IMR-90 (cell line): ENCODE measurements at regions not wholly inside any gene's neighbourhood (a gene's known extent, or its start where the extent isn't known, plus 50 kb on each side); places are given as distances from the start of the nearest gene placed in this dataset.

ENCODE experiments used
- ATAC-seq: fragments of 200-7000 bp; cut with Tn5 transposase; 2 replicates; pipeline ENCODE4 v1.9.1; 2020; ENCODE audit warnings: low read depth, mild to moderate bottlenecking, moderate library complexity
- BruUV-seq: library from RNA; stranded (reverse); fragments of 400-500 nt; replicated peaks from 2 replicates; lab custom pipeline; 2021; lab: Mats Ljungman, UMichigan
- CTCF ChIA-PET: fragments of 300-600 bp; formaldehyde crosslinking; extraction: SDS; loops from one replicate; lab custom pipeline; 2021; ENCODE audit warnings: antibody characterized with exemption; lab: Yijun Ruan, JAX
- POLR2A ChIA-PET: fragments of 300-600 bp; sonication (Branson Sonifier 250); formaldehyde crosslinking; loops from one replicate; lab custom pipeline; 2022; ENCODE audit warnings: antibody characterized with exemption; ENCODE audit not compliant: unreplicated experiment; lab: Charles Lee
- DNase-seq: peaks from one replicate; pipeline ENCODE4 v3.0.0; 2013
- H2AFZ ChIP-seq: replicated peaks from 2 replicates; pipeline ENCODE3; 2013; ENCODE audit warnings: low read length, mild to moderate bottlenecking; ENCODE audit not compliant: poor library complexity
- H2AK5ac ChIP-seq: 2 replicates; pipeline ENCODE4 v1.6.1; 2013; ENCODE audit warnings: low read depth, low read length, inconsistent platforms
- H2AK9ac ChIP-seq: replicated peaks from 2 replicates; pipeline ENCODE3; 2013; ENCODE audit warnings: mild to moderate bottlenecking, low read depth, low read length, moderate library complexity; ENCODE audit not compliant: poor library complexity
- H2BK120ac ChIP-seq: 2 replicates; pipeline ENCODE4 v1.6.1; 2013; ENCODE audit warnings: low read depth, low read length, inconsistent platforms
- H2BK15ac ChIP-seq: 3 replicates; pipeline ENCODE4 v1.6.1; 2013; ENCODE audit warnings: low read depth, low read length, inconsistent platforms
- H2BK20ac ChIP-seq: 2 replicates; pipeline ENCODE4 v1.6.1; 2013; ENCODE audit warnings: low read depth, mild to moderate bottlenecking, inconsistent platforms, low read length, moderate library complexity
- H2BK5ac ChIP-seq: 2 replicates; pipeline ENCODE4 v1.6.1; 2013; ENCODE audit warnings: mild to moderate bottlenecking, low read depth, low read length, inconsistent platforms; ENCODE audit not compliant: poor library complexity, severe bottlenecking
- H3K14ac ChIP-seq: replicated peaks from 2 replicates; pipeline ENCODE4 v1.6.1; 2013; ENCODE audit warnings: low read depth, low read length, inconsistent platforms
- H3K18ac ChIP-seq: 2 replicates; pipeline ENCODE4 v1.6.1; 2013; ENCODE audit warnings: low read depth, low read length, control low read depth
- H3K23ac ChIP-seq: 2 replicates; pipeline ENCODE4 v1.6.1; 2013; ENCODE audit warnings: low read depth, low read length, inconsistent platforms
- H3K27ac ChIP-seq: 2 replicates; pipeline ENCODE4 v1.5.1; 2013; ENCODE audit warnings: mild to moderate bottlenecking, control low read depth, low read length; ENCODE audit not compliant: insufficient read depth
- H3K27me3 ChIP-seq: 2 replicates; pipeline ENCODE4 v1.6.1; 2013; ENCODE audit warnings: low read length; ENCODE audit not compliant: control insufficient read depth, insufficient read depth
- H3K36me3 ChIP-seq: 2 replicates; pipeline ENCODE4 v1.6.1; 2013; ENCODE audit warnings: low read length, mixed read lengths; ENCODE audit not compliant: control insufficient read depth, insufficient read depth
- H3K4ac ChIP-seq: 2 replicates; pipeline ENCODE4 v1.6.1; 2013; ENCODE audit warnings: low read depth, low read length, inconsistent platforms
- H3K4me1 ChIP-seq: 2 replicates; pipeline ENCODE4 v1.6.1; 2013; ENCODE audit warnings: low read length, mixed read lengths; ENCODE audit not compliant: control insufficient read depth, insufficient read depth
- H3K4me2 ChIP-seq: 2 replicates; pipeline ENCODE4 v1.6.1; 2013; ENCODE audit warnings: low read depth, mild to moderate bottlenecking, control low read depth, low read length, moderate library complexity
- H3K4me3 ChIP-seq: 2 replicates; pipeline ENCODE4 v1.5.1; 2013; ENCODE audit warnings: low read depth, mild to moderate bottlenecking, control low read depth, low read length, moderate library complexity; ENCODE audit not compliant: insufficient read depth
- H3K56ac ChIP-seq: 2 replicates; pipeline ENCODE4 v1.6.1; 2013; ENCODE audit warnings: low read length, inconsistent platforms; ENCODE audit not compliant: insufficient read depth; ENCODE audit errors: extremely low read depth
- H3K79me1 ChIP-seq, 2 experiments: 2 replicates each; pipeline ENCODE4 v1.6.1; 2013; ENCODE audit warnings: low read length in 2 of 2, inconsistent platforms in 1 of 2, low read depth in 1 of 2
- H3K9ac ChIP-seq: 2 replicates; pipeline ENCODE4 v1.6.1; 2013; ENCODE audit warnings: low read depth, low read length, control low read depth
- H3K9me1 ChIP-seq: 2 replicates; pipeline ENCODE4 v1.6.1; 2013; ENCODE audit warnings: low read length, inconsistent platforms; ENCODE audit not compliant: insufficient read depth
- H3K9me3 ChIP-seq: 2 replicates; pipeline ENCODE4 v1.6.1; 2013; ENCODE audit warnings: low read length; ENCODE audit not compliant: control insufficient read depth, insufficient read depth
- H4K20me1 ChIP-seq: 2 replicates; pipeline ENCODE4 v1.6.1; 2013; ENCODE audit warnings: low read length, inconsistent platforms; ENCODE audit not compliant: insufficient read depth
- H4K5ac ChIP-seq: 2 replicates; pipeline ENCODE4 v1.6.1; 2013; ENCODE audit warnings: mild to moderate bottlenecking, low read depth, low read length, control low read depth
- H4K8ac ChIP-seq, 2 experiments: 2 replicates each; pipeline ENCODE4 v1.6.1; 2013; ENCODE audit warnings: low read depth in 2 of 2, low read length in 2 of 2, control low read depth in 1 of 2, inconsistent platforms in 1 of 2
- H4K91ac ChIP-seq: 2 replicates; pipeline ENCODE4 v1.6.1; 2013; ENCODE audit warnings: low read depth, low read length, inconsistent platforms; ENCODE audit not compliant: insufficient read depth
- CEBPB ChIP-seq: IDR thresholded peaks from 2 replicates; pipeline ENCODE4 v1.6.1; 2012; ENCODE audit warnings: low read depth, low read length, improper control_type of control experiment
- CHD1 ChIP-seq: IDR thresholded peaks from 2 replicates; pipeline ENCODE4 v1.6.1; 2012; ENCODE audit warnings: low read depth, low read length, improper control_type of control experiment
- ELK1 ChIP-seq: fragments of 150-350 bp; IDR thresholded peaks from 2 replicates; pipeline ENCODE4 v1.6.1; 2016; ENCODE audit warnings: low read depth, mild to moderate bottlenecking, low read length, moderate library complexity, borderline replicate concordance
- MAFK ChIP-seq: IDR thresholded peaks from 2 replicates; pipeline ENCODE4 v1.6.1; 2012; ENCODE audit warnings: low read depth, low read length, improper control_type of control experiment
- RCOR1 ChIP-seq: IDR thresholded peaks from 2 replicates; pipeline ENCODE4 v1.6.1; 2012; ENCODE audit warnings: mild to moderate bottlenecking, low read length, improper control_type of control experiment; ENCODE audit not compliant: insufficient replicate concordance
- RFX5 ChIP-seq: IDR thresholded peaks from 2 replicates; pipeline ENCODE4 v1.8.0; 2012; ENCODE audit warnings: low read depth, mild to moderate bottlenecking, low read length, moderate library complexity
- SMC3 ChIP-seq: fragments of 150-350 bp; IDR thresholded peaks from 2 replicates; pipeline ENCODE4 v1.6.1; 2016; ENCODE audit warnings: low read depth, mild to moderate bottlenecking, antibody characterized with exemption, low read length, moderate library complexity
- dilution Hi-C: fragments of 300-500 bp; cut with HindIII; formaldehyde crosslinking; loops from one replicate; pipeline ENCODE4 v1.14.3; 2018; ENCODE audit warnings: low sequenced_read_pairs; ENCODE audit not compliant: unreplicated experiment
- in situ Hi-C: fragments of 300-500 bp; cut with MboI; formaldehyde crosslinking; loops from 3 replicates; pipeline ENCODE4 v1.14.3; 2019; ENCODE audit warnings: low sequenced_read_pairs, inconsistent platforms, mixed read lengths
- intact Hi-C: fragments of 100-400 bp; cut with micrococcal nuclease; formaldehyde crosslinking; loops from 2 replicates; pipeline ENCODE4 v1.10.0; 2022

GRCh38 chr6:117138920-117139319 is 126.4 kb upstream of the VGLL2 start:
- Histone ChIP-seq H2BK5ac (no peak overlapping the region), H3K36me3 (no peaks in the 10 kb centered on the region), H3K9me1 (no peaks in the 10 kb centered on the region), H2BK15ac (no peak overlapping the region), H4K8ac (no peak overlapping the region), H3K23ac (no peak overlapping the region), H3K9ac (no peak overlapping the region), H3K27ac (no peak overlapping the region), H4K20me1 (no peaks in the 10 kb centered on the region), H3K9me3 (peaks cover 7% of the 10 kb centered on the region; the same call in 1 of the 2 replicates), H3K4me2 (no peak overlapping the region), H2AFZ (no peak overlapping the region), H2BK20ac (no peak overlapping the region), H3K79me1 (no peaks in the 10 kb centered on the region), H3K27me3 (no peaks in the 10 kb centered on the region), H4K91ac (no peak overlapping the region), H4K5ac (no peak overlapping the region), H3K56ac (no peak overlapping the region), H3K4me3 (no peak overlapping the region), H3K14ac (no peak overlapping the region), H3K18ac (no peak overlapping the region), H3K4me1 (no peaks in the 10 kb centered on the region), H3K4ac (no peak overlapping the region), H2AK9ac (no peak overlapping the region), H2AK5ac (no peak overlapping the region), H2BK120ac (no peak overlapping the region)
- ATAC-seq (no peak), DNase-seq (no peak)
- no TSS peak for BruUV-seq
- TF ChIP-seq SMC3 (no peak), RFX5 (no peak), RCOR1 (no peak), MAFK (no peak), ELK1 (no peak), CHD1 (no peak), CEBPB (no peak)
- in situ Hi-C loops (no loop called here), intact Hi-C loops (no loop called here), dilution Hi-C loops (no loop called here)
- ChIA-PET POLR2A (no interaction called here), CTCF (no interaction called here)
